ENCODE measurements at regions not wholly inside any gene's neighbourhood (a gene's known extent, or its start where the extent isn't known, plus 50 kb on each side); places are given as distances from the start of the nearest gene placed in this dataset.

GRCh38 chr20:19074828-19075516, 137.5 kb upstream of the SLC24A3 start:
- no peak for DNase-seq

GRCh38 chr20:19077370-19078220, 134.8 kb upstream of the SLC24A3 start:
- no peak for DNase-seq

DNA sequence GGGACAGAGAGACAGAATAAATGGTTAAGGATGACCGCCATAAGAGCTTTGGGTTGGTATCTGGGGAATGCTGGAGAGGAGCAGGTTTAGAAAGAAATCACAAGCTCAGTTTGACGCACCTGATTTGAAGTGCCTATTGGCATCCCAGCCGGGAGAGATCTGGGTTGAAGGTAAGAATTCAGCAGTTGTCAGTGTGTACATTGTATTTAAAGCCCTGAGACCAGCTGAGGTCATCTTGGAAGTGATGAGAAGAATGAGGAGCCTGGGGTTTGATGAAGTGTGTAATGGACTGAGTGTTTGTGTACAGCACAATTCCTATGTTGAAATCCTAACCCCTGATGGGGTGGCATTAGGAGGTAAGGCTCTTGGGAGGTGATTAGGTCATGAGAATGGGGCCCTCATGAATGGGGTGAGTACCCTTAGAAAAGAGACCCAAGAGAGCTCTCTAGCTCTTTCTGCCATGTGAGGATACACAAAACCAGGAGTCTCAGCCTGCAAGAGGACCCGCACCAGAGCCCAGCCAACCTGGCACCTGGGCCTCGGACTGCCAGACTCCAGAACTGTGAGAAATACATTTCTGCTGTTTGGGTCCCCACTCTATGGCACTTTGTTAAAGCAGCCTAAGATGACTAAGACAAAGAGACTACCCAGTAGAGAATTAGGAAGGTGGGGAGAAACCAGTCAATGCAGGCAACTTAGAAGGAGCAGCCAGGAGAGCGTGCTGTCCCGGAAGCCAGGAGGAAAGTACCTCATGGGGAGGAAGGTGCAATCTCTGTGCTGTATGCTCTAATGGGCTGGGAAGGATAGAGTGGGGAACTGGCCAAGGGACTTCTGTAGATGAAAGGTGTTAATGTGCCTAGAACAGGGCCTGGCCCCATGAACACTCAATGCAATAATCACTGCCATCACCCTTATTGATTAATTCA, 133.7 kb upstream of the SLC24A3 start:
- DNase-seq = no peak

DNA sequence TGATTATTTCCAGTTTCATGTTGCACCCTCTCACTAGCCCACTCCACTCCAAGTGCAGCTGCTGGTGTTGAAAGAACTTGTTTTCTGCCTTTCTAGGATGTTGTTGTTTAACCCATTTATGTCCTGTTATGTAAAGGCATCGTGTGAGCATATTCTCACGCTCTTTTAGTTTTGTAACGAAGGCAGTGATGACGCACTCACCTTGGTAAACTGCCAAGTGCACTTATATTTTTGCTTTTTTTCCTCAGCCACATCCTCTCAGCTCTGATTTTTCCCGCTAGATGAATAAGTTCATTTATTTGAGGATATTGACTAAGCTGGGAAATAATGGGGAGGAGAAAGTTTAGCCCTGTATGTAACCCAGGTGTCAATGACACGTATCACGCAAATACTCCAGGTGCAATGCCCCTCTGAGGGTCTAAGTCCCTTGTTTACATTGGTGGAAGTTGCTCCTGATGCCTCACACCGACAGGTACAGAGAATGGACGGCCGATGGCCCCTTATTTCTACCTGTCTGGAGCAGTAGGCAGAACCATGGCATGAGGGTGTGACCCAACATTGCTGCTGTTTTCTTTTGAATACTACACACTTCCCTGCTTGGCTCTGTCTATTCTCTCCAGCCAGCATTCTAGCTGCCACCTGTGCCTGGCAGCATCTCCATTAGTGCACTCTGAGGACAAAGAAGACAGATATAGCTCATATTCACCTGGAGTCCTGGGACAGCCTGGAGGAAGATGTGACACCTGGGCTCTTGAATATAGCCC, 132.7 kb upstream of the SLC24A3 start:
- DNase-seq = peak in 2 of 56 donors; percentile 6 to 12

DNA sequence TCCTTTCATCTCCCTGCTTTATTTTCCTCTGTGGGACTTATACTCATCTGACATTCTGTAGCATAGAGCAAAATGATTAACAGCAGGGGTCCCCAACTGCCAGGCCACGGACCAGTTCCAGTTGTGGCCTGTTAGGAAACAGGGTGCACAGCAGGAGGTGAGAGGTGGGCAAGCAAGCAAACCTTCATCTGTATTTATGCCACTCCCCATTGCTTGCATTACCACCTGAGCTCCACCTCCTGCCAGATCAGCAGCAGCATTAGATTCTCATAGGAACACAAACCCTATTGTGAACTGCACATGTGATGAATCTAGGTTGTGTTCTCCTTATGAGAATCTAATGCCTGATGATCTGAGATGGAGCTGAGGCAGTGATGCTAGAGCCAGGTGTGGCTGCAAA, 130.5 kb upstream of the SLC24A3 start:
- no peak for DNase-seq

GRCh38 chr20:19083136-19083621, 129.3 kb upstream of the SLC24A3 start:
- no peak for DNase-seq

- no peak for DNase-seq
Observed at GRCh38 chr20:19090332-19090731, 122.1 kb upstream of the SLC24A3 start.

DNA sequence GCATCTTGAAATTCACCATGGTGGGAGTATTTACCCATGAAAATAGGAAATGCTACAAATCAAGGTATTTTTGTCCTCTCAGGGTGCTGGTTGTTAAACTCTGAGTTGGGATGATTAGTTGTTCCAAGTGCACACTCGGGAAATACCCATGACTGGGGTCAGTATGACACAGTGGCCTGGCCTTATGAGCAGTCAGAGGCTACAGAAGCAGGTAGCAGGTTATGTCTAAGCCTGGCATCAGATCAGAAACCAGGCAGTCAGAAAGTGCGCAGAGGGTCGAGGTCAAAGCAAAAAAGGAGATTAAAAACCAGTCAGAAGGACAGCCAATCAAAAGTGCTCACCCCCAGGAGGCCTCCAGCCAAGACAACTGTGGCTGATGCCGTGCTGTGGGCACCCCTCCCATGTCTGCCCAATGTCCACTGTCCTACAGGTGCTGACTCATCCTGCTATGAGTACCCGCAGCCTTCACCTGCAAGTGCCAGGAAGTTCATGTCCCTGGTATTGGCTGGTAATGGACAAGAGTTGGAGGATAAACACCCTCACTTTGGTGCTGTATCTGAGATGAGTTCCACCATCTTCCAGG, 117.4 kb upstream of the SLC24A3 start:
- DNase-seq = no peak

GRCh38 chr20:19095762-19096161, 116.7 kb upstream of the SLC24A3 start:
- no peak for DNase-seq

GRCh38 chr20:19096843-19097242, 115.6 kb upstream of the SLC24A3 start:
- DNase-seq = no peak

DNA sequence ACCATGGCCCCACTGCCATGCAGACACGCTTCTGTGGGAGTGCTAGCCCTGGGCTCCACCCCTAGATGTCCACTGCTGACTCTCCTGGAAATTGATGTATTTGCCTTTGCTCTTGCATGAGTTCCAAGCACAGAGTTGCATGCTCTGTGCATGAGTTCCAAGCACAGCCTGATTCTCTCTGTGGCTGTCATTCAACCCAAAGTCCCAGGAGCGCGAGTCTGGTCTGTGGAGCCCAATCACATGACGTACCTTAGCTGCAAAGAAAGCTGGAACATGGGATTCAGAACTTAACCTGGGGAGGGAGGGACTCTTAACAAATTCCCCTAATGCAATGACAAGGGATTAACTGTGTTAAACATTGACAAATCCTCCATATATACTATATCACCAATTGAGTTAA, 114.3 kb upstream of the SLC24A3 start:
- DNase-seq = no peak

- DNase-seq = no peak
Observed at GRCh38 chr20:19098806-19099578, 113.5 kb upstream of the SLC24A3 start.

- DNase-seq = no peak
Observed at GRCh38 chr20:19099596-19100545, 112.6 kb upstream of the SLC24A3 start.

GRCh38 chr20:19100975-19101374, 111.5 kb upstream of the SLC24A3 start:
- no peak for DNase-seq

- DNase-seq = no peak
Observed at GRCh38 chr20:19104186-19104585, 108.3 kb upstream of the SLC24A3 start.

GRCh38 chr20:19108155-19108554, 104.3 kb upstream of the SLC24A3 start:
- no peak for DNase-seq

- DNase-seq = no peak
Observed at GRCh38 chr20:19110285-19110684, 102.2 kb upstream of the SLC24A3 start.

DNA sequence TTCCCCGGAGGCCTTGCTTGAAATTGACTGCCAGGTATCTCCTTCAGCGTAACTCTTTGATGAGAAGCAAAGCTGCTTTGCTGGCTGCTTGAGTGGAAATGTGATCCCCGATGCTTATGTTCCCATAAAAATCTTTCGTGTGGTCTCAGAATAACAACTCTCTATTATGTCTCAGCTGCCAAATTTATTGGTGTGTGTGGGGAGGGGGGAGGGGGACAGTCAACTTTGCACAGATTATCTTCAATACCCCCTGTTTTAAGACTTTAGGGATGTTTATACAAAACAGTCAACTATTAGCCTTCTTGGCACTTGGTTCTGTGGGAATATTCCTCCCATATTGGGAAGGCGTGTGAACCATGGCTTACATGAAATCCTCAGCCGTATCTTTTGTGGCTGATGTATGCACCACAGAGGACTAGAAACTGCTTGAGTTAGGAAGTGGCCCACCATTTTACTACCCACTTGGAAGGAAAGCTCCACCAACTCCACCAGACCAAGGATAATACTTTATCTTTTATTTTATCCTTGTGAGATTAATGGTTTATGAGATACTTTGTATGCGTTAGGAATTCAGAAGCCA, 101.5 kb upstream of the SLC24A3 start:
- no peak for DNase-seq

Data from amygdala (tissue), 56 donors.